Sigmoid colon (tissue), 3 donors: ENCODE measurements at regions not wholly inside any gene's neighbourhood (a gene's known extent, or its start where the extent isn't known, plus 50 kb on each side); places are given as distances from the start of the nearest gene placed in this dataset.

Experiments used
- CTCF ChIP-seq, 4 experiments: fragments of 450-650 bp in 3 of 4; fragments of 200-600 bp in 1 of 4; IDR thresholded peaks; one replicate each; pipeline ENCODE4 v1.5.1; 2016 to 2019; ENCODE audit warnings: antibody characterized with exemption in 4 of 4, mild to moderate bottlenecking in 3 of 4, moderate library complexity in 2 of 4
- POLR2A ChIP-seq, 2 donors: fragments of 450-650 bp; IDR thresholded peaks; one replicate each; pipeline ENCODE4 v1.6.1; 2016; ENCODE audit warnings: antibody characterized with exemption in 2 of 2, mild to moderate bottlenecking in 2 of 2, moderate library complexity in 2 of 2

GRCh38 chr3:176968631-176969030, 228.7 kb downstream of the TBL1XR1 start:
- TF ChIP-seq POLR2A (IDR thresholded peaks at IDR 0.05): no peak
- no peak for TF ChIP-seq CTCF (IDR thresholded peaks at IDR 0.05)
